GM23338 (cell line): ENCODE measurements at regions not wholly inside any gene's neighbourhood (a gene's known extent, or its start where the extent isn't known, plus 50 kb on each side); places are given as distances from the start of the nearest gene placed in this dataset.

Experiments
- CREB1 ChIP-seq: fragments of 250-450 bp; sonication (Bioruptor Pico); IDR thresholded peaks from 2 replicates; pipeline ENCODE4 v1.5.0; 2020; ENCODE audit warnings: low read depth, mild to moderate bottlenecking, moderate library complexity
- CTCF ChIP-seq, 2 experiments: fragments of 200-600 bp in 1 of 2; sonication (generic) in 1 of 2; conservative IDR thresholded peaks; 2 replicates each; pipeline versions ENCODE4 v1.5.1 to v1.6.1; 2016 to 2017; ENCODE audit warnings: antibody characterized with exemption in 2 of 2, low read depth in 2 of 2, mild to moderate bottlenecking in 2 of 2, moderate library complexity in 1 of 2
- ETS1 ChIP-seq: IDR thresholded peaks from 2 replicates; pipeline ENCODE4 v1.6.1; 2016; ENCODE audit warnings: antibody characterized with exemption
- EZH2 ChIP-seq: fragments of 200-600 bp; sonication (generic); IDR thresholded peaks from one replicate; pipeline ENCODE4 v1.8.0; 2017; ENCODE audit warnings: antibody characterized with exemption, mild to moderate bottlenecking, low read depth; ENCODE audit not compliant: unreplicated experiment
- POLR2AphosphoS5 ChIP-seq: IDR thresholded peaks from 2 replicates; pipeline ENCODE4 v1.6.1; 2016; ENCODE audit warnings: antibody characterized with exemption, low read depth
- REST ChIP-seq: IDR thresholded peaks from one replicate; pipeline ENCODE4 v1.6.1; 2018; ENCODE audit warnings: antibody characterized with exemption; ENCODE audit not compliant: unreplicated experiment
- STAT1 ChIP-seq: IDR thresholded peaks from one replicate; pipeline ENCODE4 v1.6.1; 2016; ENCODE audit warnings: antibody characterized with exemption; ENCODE audit not compliant: unreplicated experiment
- ZNF331 ChIP-seq: fragments of 250-450 bp; sonication (Bioruptor Pico); IDR thresholded peaks from 2 replicates; pipeline ENCODE4 v1.5.0; 2020; ENCODE audit warnings: low read depth, mild to moderate bottlenecking, moderate library complexity

GRCh38 chr4:99723612-99724011 is 66.0 kb upstream of the C4orf54 start:
- TF ChIP-seq ZNF331 (no peak), CTCF (conservative IDR thresholded peaks at IDR 0.05; ENCODE audit: low read depth in 2 of 2) (no peak), POLR2AphosphoS5 (no peak), EZH2 (no peak), CREB1 (CRISPR knock-in tag) (no peak), REST (no peak), ETS1 (no peak), STAT1 (no peak)
